BE2C (cell line): ENCODE measurements at regions not wholly inside any gene's neighbourhood (a gene's known extent, or its start where the extent isn't known, plus 50 kb on each side); places are given as distances from the start of the nearest gene placed in this dataset.
"Not testable (repeated sequence)": the region's sequence is repeated elsewhere in the genome, so short reads cannot be mapped to it uniquely, and the experiment has no call there.

Experiments
- DNase-seq: peaks from one replicate; pipeline ENCODE4 v3.0.0-alpha.2; 2020
- H3K27me3 ChIP-seq: fragments of 250-450 bp; sonication (Bioruptor Pico); 2 replicates; pipeline ENCODE4 v1.5.1; 2020; ENCODE audit warnings: mild to moderate bottlenecking
- H3K36me3 ChIP-seq: fragments of 250-450 bp; sonication (Bioruptor Pico); 2 replicates; pipeline ENCODE4 v1.5.1; 2020; ENCODE audit warnings: mild to moderate bottlenecking
- H3K4me1 ChIP-seq: fragments of 250-450 bp; sonication (Bioruptor Pico); 2 replicates; pipeline ENCODE4 v1.5.1; 2020
- H3K4me3 ChIP-seq: 2 replicates; pipeline ENCODE4 v1.5.1; 2011; ENCODE audit warnings: low read depth, low read length
- H3K9me3 ChIP-seq: fragments of 250-450 bp; sonication (Bioruptor Pico); 2 replicates; pipeline ENCODE4 v1.5.1; 2020
- CTCF ChIP-seq: IDR thresholded peaks from 2 replicates; pipeline ENCODE4 v1.5.1; 2012; ENCODE audit warnings: mild to moderate bottlenecking, low read depth, low read length

GRCh38 chr1:88502886-88503285, 181.2 kb upstream of the PKN2 start:
- no peak for TF ChIP-seq CTCF
- Histone ChIP-seq H3K4me1 (no peaks in the 10 kb centered on the region), H3K4me3 (no peak overlapping the region), H3K27me3 (no peaks in the 10 kb centered on the region), H3K9me3 (no peaks in the 10 kb centered on the region), H3K36me3 (no peaks in the 10 kb centered on the region)
- no peak for DNase-seq

- DNase-seq = no peak
- no peaks in the 10 kb centered on the region for H3K4me1 ChIP-seq
- TF ChIP-seq CTCF = no peak
- H3K27me3 ChIP-seq = no peaks in the 10 kb centered on the region
- H3K4me3 ChIP-seq = no peak overlapping the region
- H3K36me3 ChIP-seq = no peaks in the 10 kb centered on the region
- no peaks in the 10 kb centered on the region for H3K9me3 ChIP-seq
Observed at GRCh38 chr1:88503646-88504045, 180.4 kb upstream of the PKN2 start.

GRCh38 chr1:88504601-88505000, 179.5 kb upstream of the PKN2 start:
- no peak for DNase-seq
- no peaks in the 10 kb centered on the region for H3K4me1 ChIP-seq
- no peaks in the 10 kb centered on the region for H3K9me3 ChIP-seq
- no peak for TF ChIP-seq CTCF
- no peaks in the 10 kb centered on the region for H3K36me3 ChIP-seq
- H3K4me3 ChIP-seq = no peak overlapping the region
- no peaks in the 10 kb centered on the region for H3K27me3 ChIP-seq

- no peak for DNase-seq
- no peak for TF ChIP-seq CTCF
- H3K27me3 ChIP-seq = no peaks in the 10 kb centered on the region
Observed at GRCh38 chr1:88509379-88509778, 174.7 kb upstream of the PKN2 start.

GRCh38 chr1:88514544-88515060, 169.5 kb upstream of the PKN2 start:
- TF ChIP-seq CTCF = no peak
- no peak overlapping the region for H3K4me3 ChIP-seq
- H3K4me1 ChIP-seq = no peaks in the 10 kb centered on the region
- no peaks in the 10 kb centered on the region for H3K27me3 ChIP-seq
- no peaks in the 10 kb centered on the region for H3K36me3 ChIP-seq
- no peak for DNase-seq
- no peaks in the 10 kb centered on the region for H3K9me3 ChIP-seq

More at GRCh38 chr1:88509379-88509778, 174.7 kb upstream of the PKN2 start:
- Histone ChIP-seq H3K36me3 (no peaks in the 10 kb centered on the region), H3K9me3 (no peaks in the 10 kb centered on the region), H3K4me1 (no peaks in the 10 kb centered on the region), H3K4me3 (no peak overlapping the region)

GRCh38 chr1:88517499-88517898, 166.6 kb upstream of the PKN2 start:
- not testable (repeated sequence) for H3K4me3 ChIP-seq, H3K4me1 ChIP-seq, H3K36me3 ChIP-seq, H3K27me3 ChIP-seq, DNase-seq, H3K9me3 ChIP-seq

- no peak for TF ChIP-seq CTCF
- no peaks in the 10 kb centered on the region for H3K9me3 ChIP-seq
- no peak for DNase-seq
Observed at GRCh38 chr1:88519156-88519555, 164.9 kb upstream of the PKN2 start.

More at GRCh38 chr1:88519156-88519555, 164.9 kb upstream of the PKN2 start:
- Histone ChIP-seq H3K36me3 (no peaks in the 10 kb centered on the region), H3K4me3 (no peak overlapping the region), H3K4me1 (no peaks in the 10 kb centered on the region), H3K27me3 (no peaks in the 10 kb centered on the region)
